Transverse colon (tissue), 4 donors: ENCODE measurements at regions not wholly inside any gene's neighbourhood (a gene's known extent, or its start where the extent isn't known, plus 50 kb on each side); places are given as distances from the start of the nearest gene placed in this dataset.

ENCODE experiments used
- DNase-seq: peaks from one replicate; pipeline ENCODE4 v3.0.0-alpha.2; 2019
- H3K27ac ChIP-seq, 4 donors: fragments of 200-600 bp; sonication (generic); 2 replicates each; pipeline ENCODE4 v1.5.1; 2016 to 2018; ENCODE audit warnings: inconsistent platforms in 4 of 4
- H3K27me3 ChIP-seq: fragments of 200-600 bp; sonication (generic); 2 replicates; pipeline ENCODE4 v1.5.1; 2017; ENCODE audit warnings: inconsistent platforms
- H3K36me3 ChIP-seq, 4 donors: fragments of 200-600 bp; sonication (generic); 2 replicates each; pipeline ENCODE4 v1.5.1; 2017 to 2019; ENCODE audit warnings: inconsistent platforms in 4 of 4
- H3K4me1 ChIP-seq, 4 donors: fragments of 200-600 bp; sonication (generic); 2 replicates each; pipeline ENCODE4 v1.5.1; 2017 to 2020; ENCODE audit warnings: inconsistent platforms in 4 of 4
- H3K4me3 ChIP-seq, 4 donors: fragments of 200-600 bp; sonication (generic); 1 replicate in 1 of 4; 2 replicates in 3 of 4; pipeline versions ENCODE4 v1.5.1 to v1.6.1; 2017 to 2019; ENCODE audit warnings: inconsistent platforms in 4 of 4
- H3K9me3 ChIP-seq, 2 donors: fragments of 200-600 bp; sonication (generic); 2 replicates each; pipeline ENCODE4 v1.5.1; 2017 to 2019; ENCODE audit warnings: inconsistent platforms in 2 of 2
- CTCF ChIP-seq, 5 experiments: fragments of 200-600 bp in 3 of 5; fragments of 450-650 bp in 2 of 5; sonication (generic) in 3 of 5; IDR thresholded peaks; 1 replicate in 2 of 5; 2 replicates in 3 of 5; pipeline ENCODE4 v1.5.1; 2016 to 2017; ENCODE audit warnings: antibody characterized with exemption in 5 of 5, inconsistent platforms in 3 of 5, mild to moderate bottlenecking in 2 of 5, moderate library complexity in 1 of 5
- EP300 ChIP-seq: sonication (generic); formaldehyde crosslinking; IDR thresholded peaks from one replicate; pipeline ENCODE4 v1.6.1; 2017; ENCODE audit warnings: antibody characterized with exemption, low read depth
- POLR2A ChIP-seq: fragments of 450-650 bp; IDR thresholded peaks from one replicate; pipeline ENCODE4 v1.6.1; 2016; ENCODE audit warnings: antibody characterized with exemption, mild to moderate bottlenecking, moderate library complexity
- POLR2AphosphoS5 ChIP-seq, 3 donors: sonication (generic); formaldehyde crosslinking; IDR thresholded peaks; one replicate each; pipeline ENCODE4 v1.6.1; 2016; ENCODE audit warnings: antibody characterized with exemption in 3 of 3
- WGBS, 2 donors: methylation state at CpG; one replicate each; pipeline ENCODE4 v1.1.5; 2018; ENCODE audit warnings: low coverage in 1 of 2; 5-methylcytosine and 5-hydroxymethylcytosine counted together
- in situ Hi-C, 4 donors: fragments of 200-750 bp; cut with MboI; loops; one replicate each; pipeline versions ENCODE4 v1.15.0 to v1.15.1; 2017; ENCODE audit warnings: low sequenced_read_pairs in 3 of 4, low pct_ligation_motif_present in 1 of 4, low pct_unique_long_range_greater_than_20kb in 1 of 4
- intact Hi-C: fragments of 100-400 bp; cut with DNase I; formaldehyde crosslinking; loops from one replicate; pipeline ENCODE4 v1.15.1; 2023; ENCODE audit warnings: low total_unique reads

GRCh38 chr10:128814024-128814423 lies 653.0 kb upstream of the MGMT start:
- TF ChIP-seq POLR2A (no peak), POLR2AphosphoS5 (IDR thresholded peaks at IDR 0.05) (no peak), EP300 (no peak), CTCF (IDR thresholded peaks at IDR 0.05) (no peak)
- intact Hi-C loops: no loop called here
- H3K36me3 ChIP-seq: no peaks in the 10 kb centered on the region
- H3K27ac ChIP-seq: no peak overlapping the region
- no peaks in the 10 kb centered on the region for H3K4me1 ChIP-seq
- H3K9me3 ChIP-seq: no peaks in the 10 kb centered on the region
- H3K27me3 ChIP-seq: no peaks in the 10 kb centered on the region
- in situ Hi-C loops: no loop called here
- no peak for DNase-seq
- H3K4me3 ChIP-seq: no peak overlapping the region
- WGBS, 2 donors: 88% methylated on average over 12 of the region's 12 CpGs; no CpG with 5 or more reads in 1 of the 2 donors

- WGBS, 2 donors: 90 to 100% methylated on average over 1 to 4 of the region's 4 CpGs
- no peak for DNase-seq
- H3K4me1 ChIP-seq: no peaks in the 10 kb centered on the region
- H3K4me3 ChIP-seq: no peak overlapping the region
- in situ Hi-C loops: no loop called here
- no peak for TF ChIP-seq POLR2A
- TF ChIP-seq CTCF (IDR thresholded peaks at IDR 0.05): no peak
- TF ChIP-seq POLR2AphosphoS5 (IDR thresholded peaks at IDR 0.05): no peak
- TF ChIP-seq EP300: no peak
- H3K36me3 ChIP-seq: no peaks in the 10 kb centered on the region
- intact Hi-C loops: no loop called here
- no peaks in the 10 kb centered on the region for H3K9me3 ChIP-seq
- H3K27ac ChIP-seq: no peak overlapping the region
- H3K27me3 ChIP-seq: no peaks in the 10 kb centered on the region
These were observed 652.3 kb upstream of the MGMT start for GRCh38 chr10:128814782-128815181.

- intact Hi-C loops: no loop called here
- no peak for TF ChIP-seq EP300
- no peak for TF ChIP-seq POLR2AphosphoS5 (IDR thresholded peaks at IDR 0.05)
- TF ChIP-seq CTCF (IDR thresholded peaks at IDR 0.05): no peak
- TF ChIP-seq POLR2A: no peak
These were observed 650.3 kb upstream of the MGMT start for GRCh38 chr10:128816726-128817125.

GRCh38 chr10:128817636-128818035 lies 649.4 kb upstream of the MGMT start:
- no peak for DNase-seq
- no peaks in the 10 kb centered on the region for H3K4me1 ChIP-seq
- H3K36me3 ChIP-seq: no peaks in the 10 kb centered on the region
- no peak for TF ChIP-seq CTCF (IDR thresholded peaks at IDR 0.05)
- TF ChIP-seq EP300: no peak
- TF ChIP-seq POLR2AphosphoS5 (IDR thresholded peaks at IDR 0.05): no peak
- no peak for TF ChIP-seq POLR2A
- intact Hi-C loops (no loop called here), in situ Hi-C loops (no loop called here)
- no peak overlapping the region for H3K4me3 ChIP-seq
- no peak overlapping the region for H3K27ac ChIP-seq
- 81% methylated on average over 2 of the region's 2 CpGs; no CpG with 5 or more reads in 1 of the 2 donors for WGBS, 2 donors
- no peaks in the 10 kb centered on the region for H3K27me3 ChIP-seq
- H3K9me3 ChIP-seq: no peaks in the 10 kb centered on the region

More at GRCh38 chr10:128816726-128817125, 650.3 kb upstream of the MGMT start:
- Histone ChIP-seq H3K36me3 (no peaks in the 10 kb centered on the region), H3K27ac (no peak overlapping the region), H3K4me1 (no peaks in the 10 kb centered on the region), H3K27me3 (no peaks in the 10 kb centered on the region), H3K4me3 (no peak overlapping the region), H3K9me3 (no peaks in the 10 kb centered on the region)
- whole genome bisulfite sequencing, 2 donors: 91% methylated on average over 2 of the region's 2 CpGs; no CpG with 5 or more reads in 1 of the 2 donors
- no peak for DNase-seq
- in situ Hi-C loops: no loop called here
